Activated gamma-delta T cell treated with Interleukin-2 at 50 U/mL for 16 hours (primary cell): ENCODE measurements at regions not wholly inside any gene's neighbourhood (a gene's known extent, or its start where the extent isn't known, plus 50 kb on each side); places are given as distances from the start of the nearest gene placed in this dataset.
"Not testable (repeated sequence)": the region's sequence is repeated elsewhere in the genome, so short reads cannot be mapped to it uniquely, and the experiment has no call there.

ENCODE experiments used
- DNase-seq: peaks from one replicate; pipeline ENCODE4 v3.0.0-alpha.2; 2020

DNA sequence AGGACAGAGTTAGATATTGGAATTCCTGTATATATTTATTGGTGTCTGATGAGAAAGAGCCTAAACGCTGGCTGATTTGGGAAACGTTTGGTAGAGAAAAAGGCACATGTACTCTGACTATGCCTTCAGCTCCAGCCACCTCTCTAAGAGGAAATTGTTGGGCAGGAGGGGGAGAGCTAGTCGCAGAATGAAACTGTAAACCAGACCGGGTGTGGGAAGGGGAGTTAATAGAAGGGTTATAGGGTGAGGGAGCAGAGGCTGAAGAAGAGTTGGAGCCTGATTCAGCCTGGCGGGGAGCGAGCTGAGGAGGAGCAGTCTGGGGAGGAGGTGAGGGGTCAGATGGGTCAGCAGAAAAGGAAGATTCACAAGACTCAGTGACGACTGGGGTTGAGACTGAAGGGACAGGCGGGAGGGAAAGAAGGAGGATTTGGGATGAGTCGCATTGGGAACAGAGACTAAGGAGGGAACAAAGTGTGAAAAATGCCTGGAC is 54.2 kb upstream of the RHOU start:
- not testable (repeated sequence) for DNase-seq

DNA sequence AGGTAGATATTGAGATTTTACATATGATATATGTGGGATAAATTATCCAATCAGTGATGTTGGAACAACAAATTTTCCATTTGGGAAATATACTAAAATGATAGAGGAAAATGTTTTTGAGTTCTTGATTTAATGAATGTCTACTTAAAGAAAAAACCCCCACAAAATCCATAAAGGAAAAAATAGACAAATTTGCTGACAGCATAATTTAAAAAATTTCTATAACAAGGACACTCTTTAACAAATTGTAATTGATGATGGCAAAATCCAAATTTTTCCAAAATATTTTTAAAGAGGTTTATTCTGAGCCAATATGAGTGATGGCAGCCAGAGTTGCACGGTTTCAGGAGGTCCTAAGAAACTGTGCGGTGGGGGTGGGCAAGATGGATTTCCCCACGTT is 51.9 kb upstream of the RHOU start:
- no peak for DNase-seq

DNA sequence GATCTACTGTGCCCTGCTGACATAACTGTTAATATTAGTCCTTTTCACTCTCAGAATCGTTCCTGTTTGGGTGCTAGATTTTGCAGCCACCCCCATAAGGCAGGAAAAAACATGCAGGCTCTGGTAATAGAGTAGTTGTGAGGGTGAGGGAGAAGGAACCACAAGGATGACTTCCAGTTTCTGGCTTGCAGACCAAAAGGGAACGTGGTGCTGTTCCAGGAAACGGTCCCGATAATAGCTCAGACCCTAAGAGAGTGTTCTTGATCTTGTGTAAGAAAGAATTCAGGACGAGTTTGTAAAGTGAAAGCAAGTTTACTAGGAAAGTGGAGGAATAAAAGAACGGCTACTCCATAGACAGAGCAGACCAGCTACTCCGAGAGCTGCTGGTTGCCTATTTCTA is 50.7 kb upstream of the RHOU start:
- DNase-seq, result no peak

DNA sequence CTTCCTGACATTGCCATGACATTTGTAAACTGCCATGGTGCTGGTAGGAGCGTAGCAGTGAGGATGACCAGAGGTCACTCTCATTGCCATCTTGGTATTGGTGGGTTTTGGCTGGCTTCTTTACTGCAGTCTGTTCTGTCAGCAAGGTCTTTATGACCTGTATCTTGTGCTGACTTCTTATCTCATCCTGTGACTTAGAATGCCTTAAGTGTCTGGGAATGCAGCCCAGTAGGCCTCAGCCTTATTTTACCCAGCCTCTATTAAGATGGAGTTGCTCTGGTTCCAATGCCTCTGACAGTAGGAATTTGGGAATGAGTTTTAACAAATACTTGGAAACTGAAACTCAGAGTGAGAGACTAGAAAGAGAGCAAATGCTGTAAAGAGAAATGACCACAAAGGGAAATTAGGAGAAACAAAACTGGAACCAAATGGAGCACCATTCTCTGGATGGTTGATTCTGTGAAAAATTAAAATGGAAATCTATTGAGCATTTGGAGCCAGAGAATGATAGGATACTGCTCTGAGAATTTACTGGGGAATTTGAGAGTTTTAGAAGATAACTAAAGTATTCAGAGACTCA is 50.1 kb upstream of the RHOU start:
- DNase-seq, result no peak
